Left ventricle myocardium inferior (tissue), 1 donor: ENCODE measurements at regions not wholly inside any gene's neighbourhood (a gene's known extent, or its start where the extent isn't known, plus 50 kb on each side); places are given as distances from the start of the nearest gene placed in this dataset.

Experiments
- DNase-seq: peaks from one replicate; pipeline ENCODE4 v3.0.0-alpha.2; 2020
- H3K27ac ChIP-seq: fragments of 200-600 bp; replicated peaks from 2 replicates; pipeline ENCODE4 v1.8.0; 2021
- H3K27me3 ChIP-seq: fragments of 200-600 bp; 2 replicates; pipeline ENCODE4 v1.8.0; 2021; ENCODE audit warnings: low read depth
- H3K36me3 ChIP-seq: fragments of 200-600 bp; 2 replicates; pipeline ENCODE4 v1.8.0; 2021
- H3K4me1 ChIP-seq: fragments of 200-600 bp; 2 replicates; pipeline ENCODE4 v1.8.0; 2021
- H3K4me3 ChIP-seq: fragments of 200-600 bp; 2 replicates; pipeline ENCODE4 v1.8.0; 2021; ENCODE audit warnings: mild to moderate bottlenecking, moderate library complexity
- H3K9me3 ChIP-seq: fragments of 200-600 bp; replicated peaks from 2 replicates; pipeline ENCODE4 v1.8.0; 2021
- intact Hi-C: fragments of 100-400 bp; cut with micrococcal nuclease; formaldehyde crosslinking; loops from one replicate; pipeline ENCODE4 v1.11.0; 2022
- TF ChIP-seq, protein P1 (sequence below): fragments of 200-600 bp; IDR thresholded peaks from 2 replicates; pipeline ENCODE4 v1.8.0; 2021; ENCODE audit warnings: antibody characterized with exemption, mild to moderate bottlenecking, borderline replicate concordance
- donor health status: DM: no; HTN: yes; CAD: no; lungs with severe emphysema.

DNA sequence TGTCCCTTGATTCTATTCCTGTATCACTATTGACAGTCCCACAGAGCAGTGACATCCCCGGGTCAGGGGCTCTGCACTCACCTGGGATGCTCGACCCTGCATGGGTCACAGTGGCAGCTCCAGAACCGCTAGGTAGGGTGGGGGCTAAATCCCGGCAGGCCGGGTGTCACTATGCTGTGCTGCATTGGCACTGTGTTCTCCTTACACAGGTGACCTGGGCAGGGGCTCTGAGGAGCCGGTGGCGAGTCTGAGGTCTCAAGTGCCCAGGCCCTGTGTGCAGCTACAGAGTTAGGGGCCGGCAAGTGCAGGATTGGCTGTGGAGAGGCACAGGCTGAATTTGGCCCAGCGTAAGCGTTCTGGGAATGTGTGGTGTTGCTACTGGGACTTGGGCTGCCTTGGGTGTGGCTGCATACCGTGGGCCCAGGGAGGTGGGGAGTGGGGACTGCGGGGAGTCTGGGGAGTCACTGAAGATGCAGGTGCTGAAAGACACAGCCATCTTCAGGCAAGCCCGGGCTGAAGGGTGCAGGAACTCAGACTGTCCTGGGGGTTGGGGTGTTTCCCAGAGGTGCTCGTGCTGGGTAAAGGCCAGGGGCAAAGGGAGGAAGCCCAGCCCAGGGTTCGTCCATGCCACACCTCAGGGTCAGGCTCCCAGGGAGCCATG, 102.6 kb upstream of the PRR20G start:
- intact Hi-C loops, result no loop called here
- Histone ChIP-seq H3K4me1 (no peaks in the 10 kb centered on the region), H3K4me3 (no peak overlapping the region), H3K27me3 (peaks cover 98% of the 10 kb centered on the region), H3K36me3 (no peaks in the 10 kb centered on the region), H3K9me3 (no peaks in the 10 kb centered on the region), H3K27ac (no peak overlapping the region)
- TF ChIP-seq, protein P1, sequence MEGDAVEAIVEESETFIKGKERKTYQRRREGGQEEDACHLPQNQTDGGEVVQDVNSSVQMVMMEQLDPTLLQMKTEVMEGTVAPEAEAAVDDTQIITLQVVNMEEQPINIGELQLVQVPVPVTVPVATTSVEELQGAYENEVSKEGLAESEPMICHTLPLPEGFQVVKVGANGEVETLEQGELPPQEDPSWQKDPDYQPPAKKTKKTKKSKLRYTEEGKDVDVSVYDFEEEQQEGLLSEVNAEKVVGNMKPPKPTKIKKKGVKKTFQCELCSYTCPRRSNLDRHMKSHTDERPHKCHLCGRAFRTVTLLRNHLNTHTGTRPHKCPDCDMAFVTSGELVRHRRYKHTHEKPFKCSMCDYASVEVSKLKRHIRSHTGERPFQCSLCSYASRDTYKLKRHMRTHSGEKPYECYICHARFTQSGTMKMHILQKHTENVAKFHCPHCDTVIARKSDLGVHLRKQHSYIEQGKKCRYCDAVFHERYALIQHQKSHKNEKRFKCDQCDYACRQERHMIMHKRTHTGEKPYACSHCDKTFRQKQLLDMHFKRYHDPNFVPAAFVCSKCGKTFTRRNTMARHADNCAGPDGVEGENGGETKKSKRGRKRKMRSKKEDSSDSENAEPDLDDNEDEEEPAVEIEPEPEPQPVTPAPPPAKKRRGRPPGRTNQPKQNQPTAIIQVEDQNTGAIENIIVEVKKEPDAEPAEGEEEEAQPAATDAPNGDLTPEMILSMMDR, result no peak
- DNase-seq, result peak; percentile 5

GRCh38 chr3:127389913-127390312, 102.1 kb upstream of the PRR20G start:
- no peak overlapping the region for H3K4me3 ChIP-seq
- no peak overlapping the region for H3K27ac ChIP-seq
- TF ChIP-seq, protein P1, result no peak
- intact Hi-C loops, result no loop called here
- no peaks in the 10 kb centered on the region for H3K4me1 ChIP-seq
- H3K9me3 ChIP-seq, result no peaks in the 10 kb centered on the region
- peaks cover 98% of the 10 kb centered on the region for H3K27me3 ChIP-seq
- DNase-seq, result peak; percentile 3
- no peaks in the 10 kb centered on the region for H3K36me3 ChIP-seq

DNA sequence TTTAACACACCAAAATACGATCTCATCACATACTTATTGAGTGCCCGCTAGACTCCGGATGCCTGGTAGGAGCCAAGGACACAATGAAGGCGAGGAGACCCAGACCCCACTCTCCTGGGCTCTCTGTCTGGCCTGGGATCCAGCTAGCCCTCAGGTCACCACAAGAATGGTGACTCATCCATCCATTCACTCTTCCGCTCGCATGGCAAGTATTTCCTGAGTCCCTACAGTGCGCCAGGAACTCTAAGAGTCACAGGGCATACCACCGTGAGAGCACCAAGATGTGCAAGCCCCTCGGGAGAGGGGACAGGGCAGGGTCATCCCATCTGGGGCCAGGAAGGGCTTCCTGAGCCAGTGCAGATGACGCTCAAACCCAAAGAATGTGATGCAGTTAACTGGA, 101.6 kb upstream of the PRR20G start:
- Histone ChIP-seq H3K27me3 (peaks cover 98% of the 10 kb centered on the region), H3K36me3 (no peaks in the 10 kb centered on the region), H3K4me1 (no peaks in the 10 kb centered on the region), H3K9me3 (no peaks in the 10 kb centered on the region), H3K27ac (no peak overlapping the region), H3K4me3 (no peak overlapping the region)
- TF ChIP-seq, protein P1, result no peak
- intact Hi-C loops, result no loop called here
- DNase-seq, result peak; percentile 0

DNA sequence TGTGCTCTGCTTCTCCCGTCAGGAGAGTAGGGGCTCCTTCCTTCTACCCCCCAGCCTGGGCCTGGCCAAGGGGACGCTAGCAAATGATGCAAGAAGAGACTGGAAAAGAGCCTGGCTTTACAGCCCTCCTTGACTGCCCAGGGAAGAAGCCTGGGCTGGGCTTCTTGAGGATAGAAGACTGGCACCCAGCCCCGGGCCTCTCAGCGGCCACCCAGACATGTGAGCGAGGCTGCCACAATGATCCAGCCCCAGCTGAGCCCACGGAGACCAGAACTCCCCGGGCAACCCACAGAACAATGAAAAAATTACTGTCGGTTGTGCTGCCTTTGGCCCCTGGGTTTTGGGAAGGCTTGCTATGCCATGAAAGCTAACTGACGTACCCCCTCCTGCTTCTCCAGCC, 100.6 kb upstream of the PRR20G start:
- Histone ChIP-seq H3K36me3 (no peaks in the 10 kb centered on the region), H3K4me3 (no peak overlapping the region), H3K9me3 (peaks cover under 1% of the 10 kb centered on the region), H3K27me3 (peaks cover 98% of the 10 kb centered on the region), H3K27ac (no peak overlapping the region), H3K4me1 (no peaks in the 10 kb centered on the region)
- intact Hi-C loops, result no loop called here
- TF ChIP-seq, protein P1, result no peak
- DNase-seq, result peak; percentile 2

GRCh38 chr3:127387556-127388153, 99.8 kb upstream of the PRR20G start:
- TF ChIP-seq, protein P1, result no peak
- Histone ChIP-seq H3K27ac (no peak overlapping the region), H3K4me1 (no peaks in the 10 kb centered on the region), H3K9me3 (peaks cover 6% of the 10 kb centered on the region), H3K36me3 (no peaks in the 10 kb centered on the region), H3K4me3 (no peak overlapping the region), H3K27me3 (peaks cover 96% of the 10 kb centered on the region)
- intact Hi-C loops, result no loop called here
- peak; percentile 5 for DNase-seq
